GM10266 (cell line): ENCODE measurements at regions not wholly inside any gene's neighbourhood (a gene's known extent, or its start where the extent isn't known, plus 50 kb on each side); places are given as distances from the start of the nearest gene placed in this dataset.
"Not testable (repeated sequence)": the region's sequence is repeated elsewhere in the genome, so short reads cannot be mapped to it uniquely, and the experiment has no call there.

Experiments used
- DNase-seq: peaks from one replicate; pipeline ENCODE4 v3.0.0; 2012; ENCODE audit errors: extremely low spot score
- TF ChIP-seq, protein P1 (sequence below): IDR thresholded peaks from 2 replicates; pipeline ENCODE4 v1.5.1; 2012; ENCODE audit warnings: mild to moderate bottlenecking, low read depth; ENCODE audit not compliant: control insufficient read depth, insufficient read depth; ENCODE audit errors: missing control alignments

DNA sequence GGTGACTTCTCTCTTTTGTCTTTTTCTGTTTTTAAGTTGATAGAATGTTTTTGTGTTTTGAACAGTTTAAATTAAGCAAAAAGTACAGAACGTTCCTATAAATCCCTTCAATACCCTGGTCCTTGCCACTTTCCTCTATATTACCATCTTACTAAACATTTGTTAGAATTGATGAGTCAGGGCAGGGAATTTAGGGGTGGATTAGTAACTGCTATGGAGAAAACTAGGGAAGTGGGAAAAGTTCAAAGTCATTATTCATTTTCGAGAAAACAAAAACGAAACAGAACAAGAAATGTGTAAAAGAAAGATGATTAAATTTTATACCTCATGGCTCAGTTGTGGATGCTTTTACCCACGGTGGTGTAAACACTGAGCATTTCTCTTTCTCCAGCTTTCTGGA is 240.4 kb upstream of the SULF2 start:
- DNase-seq, result no peak
- TF ChIP-seq, protein P1, sequence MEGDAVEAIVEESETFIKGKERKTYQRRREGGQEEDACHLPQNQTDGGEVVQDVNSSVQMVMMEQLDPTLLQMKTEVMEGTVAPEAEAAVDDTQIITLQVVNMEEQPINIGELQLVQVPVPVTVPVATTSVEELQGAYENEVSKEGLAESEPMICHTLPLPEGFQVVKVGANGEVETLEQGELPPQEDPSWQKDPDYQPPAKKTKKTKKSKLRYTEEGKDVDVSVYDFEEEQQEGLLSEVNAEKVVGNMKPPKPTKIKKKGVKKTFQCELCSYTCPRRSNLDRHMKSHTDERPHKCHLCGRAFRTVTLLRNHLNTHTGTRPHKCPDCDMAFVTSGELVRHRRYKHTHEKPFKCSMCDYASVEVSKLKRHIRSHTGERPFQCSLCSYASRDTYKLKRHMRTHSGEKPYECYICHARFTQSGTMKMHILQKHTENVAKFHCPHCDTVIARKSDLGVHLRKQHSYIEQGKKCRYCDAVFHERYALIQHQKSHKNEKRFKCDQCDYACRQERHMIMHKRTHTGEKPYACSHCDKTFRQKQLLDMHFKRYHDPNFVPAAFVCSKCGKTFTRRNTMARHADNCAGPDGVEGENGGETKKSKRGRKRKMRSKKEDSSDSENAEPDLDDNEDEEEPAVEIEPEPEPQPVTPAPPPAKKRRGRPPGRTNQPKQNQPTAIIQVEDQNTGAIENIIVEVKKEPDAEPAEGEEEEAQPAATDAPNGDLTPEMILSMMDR, result no peak

DNA sequence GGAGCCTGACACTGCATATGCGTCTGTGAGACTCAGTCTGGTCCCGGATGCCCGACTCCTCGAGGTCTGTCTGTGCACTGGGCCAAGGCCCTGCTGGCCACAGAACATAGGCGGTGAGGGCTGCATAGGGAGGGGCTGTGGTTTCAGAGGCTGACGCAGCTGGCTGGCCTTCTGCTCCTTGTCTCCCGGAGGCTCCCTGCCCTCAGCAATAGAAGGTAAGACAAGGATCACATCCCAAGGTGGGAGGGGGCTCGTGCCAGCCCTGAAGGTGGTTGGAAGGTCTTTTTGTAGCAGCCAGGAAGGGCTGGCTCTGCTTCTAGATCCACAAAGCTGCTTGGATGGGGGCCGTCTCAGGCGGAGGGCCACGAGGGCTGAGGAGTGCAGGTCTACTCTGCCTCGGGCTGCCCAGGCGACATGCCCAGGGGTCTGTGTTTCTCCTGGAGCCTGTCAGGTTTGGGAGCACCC is 239.8 kb upstream of the SULF2 start:
- DNase-seq, result no peak
- TF ChIP-seq, protein P1, result no peak

DNA sequence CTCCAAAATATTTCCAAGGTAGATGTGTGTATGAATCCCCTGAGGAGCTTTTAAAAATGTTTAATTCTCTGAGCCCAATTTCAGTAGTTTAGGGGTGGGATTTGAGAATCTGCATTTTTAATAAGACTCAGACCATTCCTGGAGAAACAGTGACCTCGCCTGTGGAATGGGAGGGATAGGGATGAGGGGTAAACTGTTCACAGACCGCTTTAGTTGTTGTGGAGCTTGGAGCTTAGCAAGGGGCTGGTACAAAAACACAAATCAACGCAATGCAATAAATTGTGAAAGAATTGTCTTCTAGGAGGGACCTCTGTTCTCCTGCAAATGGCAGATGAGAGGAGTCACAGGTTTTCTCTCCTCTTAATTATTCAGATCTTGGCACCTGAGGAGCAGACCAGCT is 239.3 kb upstream of the SULF2 start:
- TF ChIP-seq, protein P1, result no peak
- no peak for DNase-seq

DNA sequence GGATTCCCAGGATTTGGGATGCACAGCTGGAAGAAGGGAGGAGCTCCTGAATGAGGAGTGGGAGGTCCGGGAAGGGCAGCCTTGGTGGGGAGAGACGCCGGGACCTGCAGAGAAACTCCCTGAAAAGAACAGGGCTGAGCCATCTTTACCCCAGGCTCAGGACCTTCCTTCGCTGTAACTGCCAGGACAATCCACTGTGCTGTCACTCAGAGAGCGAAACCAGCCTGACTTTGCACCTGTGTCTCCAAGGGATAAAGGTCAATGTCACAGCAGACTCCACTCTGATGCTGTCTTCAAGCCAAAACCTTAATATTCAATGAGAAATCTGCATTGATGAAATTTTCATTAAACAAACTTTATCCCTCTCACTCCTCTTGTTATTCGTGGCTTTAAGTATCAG is 235.4 kb upstream of the SULF2 start:
- not testable (repeated sequence) for DNase-seq

DNA sequence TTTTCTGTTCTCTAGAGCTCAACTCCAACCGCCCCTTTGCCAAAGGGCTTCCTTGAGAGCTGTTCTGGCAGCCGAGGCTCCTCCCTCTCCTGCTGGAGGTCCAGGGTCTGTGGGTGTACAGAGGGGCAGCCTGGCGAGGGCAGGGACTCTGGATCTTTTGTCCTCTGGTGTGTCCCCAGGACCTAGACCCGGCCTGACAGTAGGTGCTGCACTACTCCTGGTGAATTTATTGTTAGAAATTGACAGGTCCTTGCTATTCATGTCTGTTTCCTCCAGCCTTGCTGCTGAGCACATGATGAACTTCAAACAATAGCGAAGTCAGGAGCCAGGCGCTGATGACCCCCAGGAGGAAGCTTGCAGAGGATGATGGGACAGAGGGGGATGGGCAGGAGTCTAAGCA is 234.7 kb upstream of the SULF2 start:
- no peak for DNase-seq

DNA sequence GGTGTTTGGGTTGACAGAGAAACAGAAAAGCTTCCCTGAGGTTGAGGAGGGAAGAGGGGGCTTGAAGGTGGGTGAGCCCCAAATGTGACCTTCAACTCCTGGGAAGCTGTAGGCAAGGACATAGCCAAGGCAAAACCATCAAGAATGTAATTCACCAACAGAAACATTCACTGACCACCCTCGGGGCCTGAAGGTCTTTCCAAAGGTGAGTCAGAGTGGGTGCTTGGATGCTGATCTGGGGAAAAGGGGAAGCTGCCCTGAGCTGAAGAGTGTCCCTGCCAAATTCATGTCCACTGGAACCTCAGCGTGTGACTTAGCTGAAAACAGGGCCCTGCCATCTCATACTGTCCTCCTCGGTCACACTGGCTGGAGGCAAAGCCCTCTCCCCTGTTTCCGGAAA is 234.2 kb upstream of the SULF2 start:
- DNase-seq, result no peak
- TF ChIP-seq, protein P1, result no peak

More for the DNA sequence above, 234.7 kb upstream of the SULF2 start:
- TF ChIP-seq, protein P1, result no peak

DNA sequence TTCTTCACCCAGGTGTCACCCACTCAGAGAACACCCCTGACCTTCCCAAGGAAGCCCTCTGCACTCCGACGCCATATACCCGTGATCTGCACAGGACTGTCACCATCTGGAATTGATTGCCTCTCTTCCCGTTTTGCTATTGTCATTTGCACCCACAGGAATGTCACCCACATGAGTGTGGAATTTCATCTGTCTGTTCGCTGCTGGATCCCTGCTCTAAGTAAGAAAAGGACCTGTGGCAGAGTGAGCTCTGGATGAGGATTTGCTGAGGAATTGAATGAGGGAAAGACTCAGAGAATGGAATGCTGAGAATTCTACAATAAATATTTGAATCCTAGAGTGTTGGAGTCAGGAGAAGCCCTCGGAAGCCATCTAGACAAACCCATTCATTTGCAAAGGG is 233.6 kb upstream of the SULF2 start:
- DNase-seq, result not testable (repeated sequence)

DNA sequence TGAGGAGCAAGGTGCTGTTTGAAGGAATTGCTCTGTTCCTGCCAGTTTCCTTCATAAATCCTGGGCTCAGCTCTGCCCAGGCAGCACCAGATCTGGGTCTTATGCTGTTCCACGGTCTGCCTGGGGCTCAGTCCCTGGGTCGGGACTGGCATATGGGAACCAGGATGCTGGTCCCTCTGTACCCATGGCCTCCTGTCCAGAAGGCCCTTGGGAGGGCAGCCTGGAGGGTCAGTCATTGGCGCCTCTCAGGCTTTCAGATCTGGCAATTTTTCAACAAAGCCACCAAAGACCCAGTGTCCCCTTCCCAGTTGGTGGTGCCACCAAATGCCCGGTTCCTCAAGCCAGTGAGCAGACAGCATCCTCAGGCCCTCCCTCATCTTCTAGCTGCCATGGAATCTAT is 232.7 kb upstream of the SULF2 start:
- TF ChIP-seq, protein P1, result no peak
- no peak for DNase-seq

DNA sequence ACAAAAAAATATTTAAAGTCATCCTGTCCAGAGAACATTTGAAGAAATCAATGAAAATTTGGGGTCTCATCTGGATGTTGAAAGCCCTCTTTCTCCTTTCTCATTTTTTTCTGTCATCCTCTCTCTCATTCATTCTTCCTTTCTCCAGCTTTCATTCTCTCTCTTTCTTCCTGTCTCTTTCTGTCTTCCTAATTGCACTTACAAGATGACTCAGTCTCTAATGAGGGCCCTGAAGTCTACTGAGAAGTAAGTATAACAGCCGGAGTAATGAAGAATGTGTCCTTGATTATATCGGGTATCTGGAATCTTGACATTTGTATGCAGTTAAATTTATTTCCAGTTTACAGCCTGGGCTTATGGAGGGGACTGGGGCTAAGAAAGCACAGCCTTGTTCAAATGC is 232.2 kb upstream of the SULF2 start:
- no peak for DNase-seq
- TF ChIP-seq, protein P1, result no peak
